ENCODE measurements at regions not wholly inside any gene's neighbourhood (a gene's known extent, or its start where the extent isn't known, plus 50 kb on each side); places are given as distances from the start of the nearest gene placed in this dataset.

GRCh38 chr6:165873976-165874375 lies 210.9 kb upstream of the PDE10A start:
- no peaks in the 10 kb centered on the region for H3F3A ChIP-seq (ENCODE audit: insufficient read depth)
- H3K27ac ChIP-seq (ENCODE audit: low read depth, low read length) = no peak overlapping the region
- H3K4me3 ChIP-seq (ENCODE audit: insufficient read depth, low read length, poor library complexity, severe bottlenecking) = no peak overlapping the region
- no peaks in the 10 kb centered on the region for H3K9me2 ChIP-seq (replicated peaks; ENCODE audit: insufficient read depth, low read length)
- H3K9me3 ChIP-seq (ENCODE audit: insufficient read depth, low read length) = no peaks in the 10 kb centered on the region
- no peak overlapping the region for H3K9ac ChIP-seq (ENCODE audit: low read length)
- no peak for TF ChIP-seq CTCF (IDR thresholded peaks at IDR 0.05; ENCODE audit: insufficient read depth, low read length, poor library complexity, severe bottlenecking)
- TF ChIP-seq EZH2phosphoT487 (conservative IDR thresholded peaks at IDR 0.05; ENCODE audit: low read length) = no peak
- no peak overlapping the region for H3K4me2 ChIP-seq (ENCODE audit: low read depth, low read length, poor library complexity, severe bottlenecking)
- no peaks in the 10 kb centered on the region for H4K20me1 ChIP-seq (ENCODE audit: low read depth, low read length)
- no peaks in the 10 kb centered on the region for H3K27me3 ChIP-seq (ENCODE audit: low read length)
- no peak overlapping the region for H2AFZ ChIP-seq (ENCODE audit: low read depth, low read length, severe bottlenecking)
- H3K79me2 ChIP-seq (ENCODE audit: insufficient read depth, low read length) = no peaks in the 10 kb centered on the region
- H3K36me3 ChIP-seq (ENCODE audit: low read length) = no peaks in the 10 kb centered on the region

- no peaks in the 10 kb centered on the region for H3F3A ChIP-seq (ENCODE audit: insufficient read depth)
- no peak overlapping the region for H3K4me3 ChIP-seq (ENCODE audit: insufficient read depth, low read length, poor library complexity, severe bottlenecking)
- no peak overlapping the region for H3K4me2 ChIP-seq (ENCODE audit: low read depth, low read length, poor library complexity, severe bottlenecking)
- H3K9ac ChIP-seq (ENCODE audit: low read length) = no peak overlapping the region
- no peaks in the 10 kb centered on the region for H3K9me3 ChIP-seq (ENCODE audit: insufficient read depth, low read length)
- no peak overlapping the region for H2AFZ ChIP-seq (ENCODE audit: low read depth, low read length, severe bottlenecking)
- no peaks in the 10 kb centered on the region for H3K79me2 ChIP-seq (ENCODE audit: insufficient read depth, low read length)
- H3K27ac ChIP-seq (ENCODE audit: low read depth, low read length) = no peak overlapping the region
- H3K27me3 ChIP-seq (ENCODE audit: low read length) = no peaks in the 10 kb centered on the region
- H3K9me2 ChIP-seq (replicated peaks; ENCODE audit: insufficient read depth, low read length) = no peaks in the 10 kb centered on the region
- H3K36me3 ChIP-seq (ENCODE audit: low read length) = no peaks in the 10 kb centered on the region
- H4K20me1 ChIP-seq (ENCODE audit: low read depth, low read length) = no peaks in the 10 kb centered on the region
- TF ChIP-seq EZH2phosphoT487 (conservative IDR thresholded peaks at IDR 0.05; ENCODE audit: low read length) (no peak), CTCF (IDR thresholded peaks at IDR 0.05; ENCODE audit: insufficient read depth, low read length, poor library complexity, severe bottlenecking) (no peak)
Measured at GRCh38 chr6:165872811-165873210, 209.8 kb upstream of the PDE10A start.

- H2AFZ ChIP-seq (ENCODE audit: low read depth, low read length, severe bottlenecking) = no peak overlapping the region
- TF ChIP-seq CTCF (IDR thresholded peaks at IDR 0.05; ENCODE audit: insufficient read depth, low read length, poor library complexity, severe bottlenecking) (no peak), EZH2phosphoT487 (conservative IDR thresholded peaks at IDR 0.05; ENCODE audit: low read length) (no peak)
- no peak overlapping the region for H3K9ac ChIP-seq (ENCODE audit: low read length)
- H3K4me2 ChIP-seq (ENCODE audit: low read depth, low read length, poor library complexity, severe bottlenecking) = no peak overlapping the region
- no peaks in the 10 kb centered on the region for H3K9me2 ChIP-seq (replicated peaks; ENCODE audit: insufficient read depth, low read length)
- no peak overlapping the region for H3K4me3 ChIP-seq (ENCODE audit: insufficient read depth, low read length, poor library complexity, severe bottlenecking)
- H3K27me3 ChIP-seq (ENCODE audit: low read length) = no peaks in the 10 kb centered on the region
- no peaks in the 10 kb centered on the region for H4K20me1 ChIP-seq (ENCODE audit: low read depth, low read length)
- H3K27ac ChIP-seq (ENCODE audit: low read depth, low read length) = no peak overlapping the region
- no peaks in the 10 kb centered on the region for H3K79me2 ChIP-seq (ENCODE audit: insufficient read depth, low read length)
- H3K9me3 ChIP-seq (ENCODE audit: insufficient read depth, low read length) = no peaks in the 10 kb centered on the region
- no peaks in the 10 kb centered on the region for H3K36me3 ChIP-seq (ENCODE audit: low read length)
- H3F3A ChIP-seq (ENCODE audit: insufficient read depth) = no peaks in the 10 kb centered on the region
Measured at GRCh38 chr6:165872311-165872710, 209.3 kb upstream of the PDE10A start.

Measured in SU-DHL-6 (cell line).